Panc1 (cell line): ENCODE measurements at regions not wholly inside any gene's neighbourhood (a gene's known extent, or its start where the extent isn't known, plus 50 kb on each side); places are given as distances from the start of the nearest gene placed in this dataset.

Experiments used
- ATAC-seq: fragments of 200-7000 bp; cut with Tn5 transposase; 2 replicates; pipeline ENCODE4 v1.9.1; 2020; ENCODE audit warnings: mild to moderate bottlenecking, moderate library complexity
- BruUV-seq: library from RNA; stranded (reverse); fragments of 400-500 nt; replicated peaks from 2 replicates; lab custom pipeline; 2021; lab: Mats Ljungman, UMichigan
- CTCF ChIA-PET: fragments of 300-600 bp; sonication (Branson Sonifier 250); formaldehyde crosslinking; loops from one replicate; lab custom pipeline; 2022; ENCODE audit warnings: antibody characterized with exemption; lab: Charles Lee
- POLR2A ChIA-PET: fragments of 300-600 bp; sonication (Branson Sonifier 250); formaldehyde crosslinking; loops from one replicate; lab custom pipeline; 2022; ENCODE audit warnings: antibody characterized with exemption; lab: Charles Lee
- DNase-seq: peaks from one replicate; pipeline ENCODE4 v3.0.0-alpha.2; 2010; ENCODE audit warnings: low read depth, low spot score
- H3K27ac ChIP-seq: 2 replicates; pipeline ENCODE4 v1.5.1; 2011; ENCODE audit warnings: mild to moderate bottlenecking, low read length, inconsistent platforms
- H3K27me3 ChIP-seq: fragments of 200-500 bp; sonication (Bioruptor generic); 2 replicates; pipeline ENCODE4 v1.6.0; 2014; ENCODE audit warnings: low read length, inconsistent platforms; ENCODE audit not compliant: control insufficient read depth, insufficient read depth
- H3K36me3 ChIP-seq: fragments of 200-500 bp; sonication (Bioruptor generic); 2 replicates; pipeline ENCODE4 v1.5.1; 2014; ENCODE audit warnings: inconsistent platforms, mild to moderate bottlenecking, low read length, moderate library complexity; ENCODE audit not compliant: control insufficient read depth, insufficient read depth
- H3K4me1 ChIP-seq: 2 replicates; pipeline ENCODE4 v1.5.1; 2011; ENCODE audit warnings: inconsistent platforms, mild to moderate bottlenecking, low read length, moderate library complexity; ENCODE audit not compliant: control insufficient read depth, insufficient read depth
- H3K4me3 ChIP-seq, 2 experiments: 2 replicates each; pipeline ENCODE4 v1.5.1; 2011 to 2012; ENCODE audit warnings: low read depth in 2 of 2, low read length in 2 of 2, mild to moderate bottlenecking in 2 of 2, inconsistent platforms in 1 of 2, moderate library complexity in 1 of 2
- H3K9me3 ChIP-seq: fragments of 200-500 bp; sonication (Bioruptor generic); 2 replicates; pipeline ENCODE4 v1.5.1; 2014; ENCODE audit warnings: low read depth, mild to moderate bottlenecking, inconsistent platforms, low read length, moderate library complexity; ENCODE audit not compliant: control insufficient read depth, insufficient read depth
- CTCF ChIP-seq: fragments of 450-650 bp; IDR thresholded peaks from 2 replicates; pipeline ENCODE4 v1.5.1; 2017; ENCODE audit warnings: mild to moderate bottlenecking
- REST ChIP-seq, 2 experiments: IDR thresholded peaks; 2 replicates each; pipeline ENCODE4 v1.6.1; 2011 to 2012; ENCODE audit warnings: low read depth in 2 of 2, control low read depth in 1 of 2, low read length in 1 of 2, mild to moderate bottlenecking in 1 of 2, moderate library complexity in 1 of 2; ENCODE audit not compliant: insufficient read depth in 1 of 2
- TCF7L2 ChIP-seq: IDR thresholded peaks from 2 replicates; pipeline ENCODE4 v1.6.1; 2011; ENCODE audit warnings: mild to moderate bottlenecking, low read depth, low read length, inconsistent platforms
- in situ Hi-C: cut with HindIII; loops from 2 replicates; pipeline ENCODE4 v1.10.0; 2016; ENCODE audit warnings: low sequenced_read_pairs, low pct_unique_long_range_greater_than_20kb
- intact Hi-C: fragments of 100-400 bp; cut with micrococcal nuclease; formaldehyde crosslinking; loops from one replicate; pipeline ENCODE4 v1.10.0; 2022; ENCODE audit not compliant: unreplicated experiment

GRCh38 chr4:157521906-157522305 lies 301.4 kb downstream of the GRIA2 start:
- no peak for ATAC-seq
- H3K4me3 ChIP-seq = no peak overlapping the region
- no peaks in the 10 kb centered on the region for H3K27me3 ChIP-seq
- no peak overlapping the region for H3K27ac ChIP-seq
- no peak for DNase-seq
- in situ Hi-C loops = no loop called here
- no peaks in the 10 kb centered on the region for H3K36me3 ChIP-seq
- TF ChIP-seq TCF7L2 = no peak
- TF ChIP-seq CTCF = no peak
- TF ChIP-seq REST (IDR thresholded peaks at IDR 0.05; ENCODE audit: insufficient read depth in 1 of 2, low read depth in 2 of 2, low read length in 1 of 2) = no peak
- intact Hi-C loops = no loop called here
- POLR2A ChIA-PET = no interaction called here
- no TSS peak for BruUV-seq
- no peaks in the 10 kb centered on the region for H3K9me3 ChIP-seq
- CTCF ChIA-PET = no interaction called here
- H3K4me1 ChIP-seq = no peaks in the 10 kb centered on the region

- 0 out of 2 replicates have a peak, but pooled peaks have one; percentile 4 for TF ChIP-seq CTCF
- TF ChIP-seq REST (IDR thresholded peaks at IDR 0.05; ENCODE audit: insufficient read depth in 1 of 2, low read depth in 2 of 2, low read length in 1 of 2) = no peak
- Histone ChIP-seq H3K4me3 (no peak overlapping the region), H3K27me3 (no peaks in the 10 kb centered on the region), H3K4me1 (no peaks in the 10 kb centered on the region), H3K27ac (no peak overlapping the region), H3K9me3 (no peaks in the 10 kb centered on the region), H3K36me3 (no peaks in the 10 kb centered on the region)
- DNase-seq (no peak), ATAC-seq (no peak)
- no TSS peak for BruUV-seq
- intact Hi-C loops = no loop called here
- ChIA-PET CTCF (no interaction called here), POLR2A (no interaction called here)
- in situ Hi-C loops = no loop called here
Measured at GRCh38 chr4:157514711-157515110, 294.2 kb downstream of the GRIA2 start.
